Epithelial cell of proximal tubule (primary cell): ENCODE measurements at regions not wholly inside any gene's neighbourhood (a gene's known extent, or its start where the extent isn't known, plus 50 kb on each side); places are given as distances from the start of the nearest gene placed in this dataset.

Experiments used
- DNase-seq: peaks from one replicate; pipeline ENCODE4 v3.0.0-alpha.2; 2011; ENCODE audit warnings: low read depth
- H3K4me3 ChIP-seq: 2 replicates; pipeline ENCODE4 v1.5.1; 2011; ENCODE audit warnings: low read depth, mild to moderate bottlenecking, low read length
- CTCF ChIP-seq: conservative IDR thresholded peaks from 2 replicates; pipeline ENCODE4 v1.5.1; 2012; ENCODE audit warnings: low read depth, mild to moderate bottlenecking, low read length

DNA sequence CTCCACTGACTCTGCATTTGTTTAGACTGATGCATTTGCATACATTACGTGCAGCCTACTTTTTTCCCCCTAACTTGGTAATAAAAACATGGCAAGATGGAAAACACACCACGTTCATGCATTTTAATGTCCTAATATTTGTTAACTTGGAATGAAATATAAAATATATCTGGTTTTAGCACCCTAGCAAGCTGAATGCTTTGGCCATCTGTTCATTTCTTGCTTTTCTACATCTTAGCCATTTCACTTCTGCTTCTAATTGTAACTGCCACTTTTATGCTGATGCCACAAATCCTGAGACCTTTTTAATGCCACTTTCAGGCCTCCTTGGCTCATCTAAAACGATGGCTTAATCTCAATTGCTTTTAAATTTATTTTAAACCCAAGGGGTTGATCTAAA lies 177.7 kb upstream of the RASSF8 start:
- H3K4me3 ChIP-seq = no peak overlapping the region
- no peak for DNase-seq
- TF ChIP-seq CTCF = no peak

- no peak for TF ChIP-seq CTCF
- no peak for DNase-seq
These were observed 177.2 kb upstream of the RASSF8 start for GRCh38 chr12:25781232-25781631.

DNA sequence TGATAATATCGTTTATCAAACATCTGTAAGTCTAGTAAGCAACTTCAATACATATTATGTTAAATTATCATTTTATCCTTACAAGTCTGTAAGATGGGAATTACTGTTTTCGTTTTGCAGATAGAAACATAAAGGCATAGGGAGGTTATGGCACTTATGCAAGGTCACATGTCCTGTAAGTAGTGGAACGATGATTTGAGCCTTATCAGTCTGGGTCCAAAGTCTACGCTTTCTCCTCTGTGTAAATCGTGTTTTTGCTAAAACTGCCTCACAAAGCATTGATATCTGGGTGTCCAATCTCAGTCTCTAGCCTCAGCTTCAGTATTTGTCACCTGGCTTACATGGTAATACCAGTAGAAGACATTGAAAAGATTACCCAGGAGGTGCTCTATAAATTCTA lies 174.9 kb upstream of the RASSF8 start:
- no peak overlapping the region for H3K4me3 ChIP-seq
- DNase-seq = no peak
- no peak for TF ChIP-seq CTCF

More at GRCh38 chr12:25781232-25781631, 177.2 kb upstream of the RASSF8 start:
- H3K4me3 ChIP-seq = no peak overlapping the region

GRCh38 chr12:25784669-25785068 lies 173.8 kb upstream of the RASSF8 start:
- TF ChIP-seq CTCF = no peak
- DNase-seq = no peak
- H3K4me3 ChIP-seq = no peak overlapping the region

GRCh38 chr12:25785134-25785533 lies 173.3 kb upstream of the RASSF8 start:
- no peak overlapping the region for H3K4me3 ChIP-seq
- no peak for DNase-seq
- TF ChIP-seq CTCF = no peak

DNA sequence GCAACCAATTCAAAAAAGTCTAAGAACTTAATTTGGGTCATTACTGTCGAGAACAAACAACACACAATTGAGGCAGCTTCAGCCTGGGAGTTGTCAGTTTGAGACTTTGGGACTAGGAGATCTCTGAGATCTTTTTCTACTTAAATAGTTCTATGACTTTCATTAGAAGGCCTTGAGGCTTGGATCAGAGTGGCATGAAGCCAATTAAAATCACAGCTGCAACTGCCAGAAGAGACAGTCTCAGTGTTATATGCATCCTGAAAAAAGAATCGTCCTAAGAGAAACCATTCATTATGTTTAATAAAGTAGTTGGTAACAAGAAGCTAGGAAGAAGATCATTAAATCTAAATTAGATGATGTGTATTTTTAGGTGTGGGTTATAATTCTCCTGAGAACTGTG lies 170.8 kb upstream of the RASSF8 start:
- H3K4me3 ChIP-seq = no peak overlapping the region
- no peak for TF ChIP-seq CTCF
- DNase-seq = no peak

GRCh38 chr12:25788707-25789442 lies 169.6 kb upstream of the RASSF8 start:
- DNase-seq = no peak
- TF ChIP-seq CTCF = no peak
- H3K4me3 ChIP-seq = no peak overlapping the region
